ENCODE measurements at regions not wholly inside any gene's neighbourhood (a gene's known extent, or its start where the extent isn't known, plus 50 kb on each side); places are given as distances from the start of the nearest gene placed in this dataset.

DNA sequence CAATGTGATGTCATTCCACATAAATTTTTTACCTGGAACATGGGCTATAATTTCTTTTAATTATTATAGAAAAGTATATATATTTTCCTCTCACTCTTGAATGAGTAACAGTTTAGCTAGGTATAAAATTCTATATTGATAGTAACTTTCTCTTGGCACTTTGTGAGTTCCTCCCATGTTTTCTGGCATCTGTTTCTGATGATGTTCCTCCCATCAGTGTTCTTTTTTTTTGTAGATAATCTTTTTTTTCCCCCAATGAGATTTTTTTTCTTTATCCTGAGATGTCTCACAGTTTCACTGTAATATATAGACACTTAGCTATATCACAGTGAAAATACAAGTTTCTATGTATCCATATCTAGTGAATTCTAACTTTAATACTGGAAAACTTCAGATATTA, 75.2 kb downstream of the IER5 start:
- Mint-ChIP-seq H3K27ac (no peak overlapping the region), H3K36me3 (peaks cover 24 to 35% of the 10 kb centered on the region in 2 donors), H3K9me3 (peaks cover 29 to 34% of the 10 kb centered on the region in 2 donors)
- no peak for DNase-seq (ENCODE audit: low spot score in 2 of 2)
- ATAC-seq = no peak

DNA sequence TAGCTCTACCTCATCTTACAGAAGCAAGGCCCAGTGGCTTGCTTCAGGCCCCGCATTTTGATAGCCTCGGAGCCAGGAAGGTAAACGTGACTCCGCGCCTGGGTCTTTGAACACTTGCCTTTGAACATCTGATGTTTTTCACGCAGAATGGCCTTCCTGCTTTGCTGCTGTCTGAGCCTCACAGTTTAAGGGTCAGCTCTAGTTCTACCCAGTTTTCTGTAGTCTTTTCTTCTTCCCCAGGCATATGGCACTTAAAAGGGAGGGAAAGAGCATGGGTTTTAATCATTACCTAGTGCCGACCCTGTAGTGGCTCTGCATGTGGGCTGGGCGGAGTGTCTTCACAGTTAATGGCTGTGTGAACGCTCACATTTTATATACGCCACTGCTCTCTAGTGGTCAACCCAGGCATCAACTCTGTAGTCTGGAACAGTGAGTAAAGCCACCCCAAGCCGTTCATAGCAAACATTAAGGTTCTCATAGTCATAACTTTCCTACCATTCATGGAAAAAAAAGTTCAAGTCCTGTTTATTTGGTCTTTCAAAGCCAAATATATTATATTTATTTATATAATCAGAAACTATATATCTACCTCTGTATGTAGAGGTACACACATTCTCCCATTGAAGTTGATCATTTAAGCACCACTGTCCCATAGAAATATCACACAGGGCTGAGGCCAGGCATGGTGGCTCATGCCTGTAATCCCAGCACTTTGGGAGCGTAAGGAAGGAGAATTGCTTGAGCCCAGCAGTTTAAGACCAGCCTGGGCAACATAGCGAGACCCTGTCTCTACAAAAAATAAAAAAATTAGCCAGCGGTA, 78.1 kb downstream of the IER5 start:
- Mint-ChIP-seq H3K36me3 (peaks cover 16 to 29% of the 10 kb centered on the region in 2 donors), H3K27ac (no peak overlapping the region), H3K9me3 (peaks cover 23 to 27% of the 10 kb centered on the region in 2 donors)
- ATAC-seq (peak; percentile 100), DNase-seq (ENCODE audit: low spot score in 2 of 2) (peak; percentile 65 to 71)

DNA sequence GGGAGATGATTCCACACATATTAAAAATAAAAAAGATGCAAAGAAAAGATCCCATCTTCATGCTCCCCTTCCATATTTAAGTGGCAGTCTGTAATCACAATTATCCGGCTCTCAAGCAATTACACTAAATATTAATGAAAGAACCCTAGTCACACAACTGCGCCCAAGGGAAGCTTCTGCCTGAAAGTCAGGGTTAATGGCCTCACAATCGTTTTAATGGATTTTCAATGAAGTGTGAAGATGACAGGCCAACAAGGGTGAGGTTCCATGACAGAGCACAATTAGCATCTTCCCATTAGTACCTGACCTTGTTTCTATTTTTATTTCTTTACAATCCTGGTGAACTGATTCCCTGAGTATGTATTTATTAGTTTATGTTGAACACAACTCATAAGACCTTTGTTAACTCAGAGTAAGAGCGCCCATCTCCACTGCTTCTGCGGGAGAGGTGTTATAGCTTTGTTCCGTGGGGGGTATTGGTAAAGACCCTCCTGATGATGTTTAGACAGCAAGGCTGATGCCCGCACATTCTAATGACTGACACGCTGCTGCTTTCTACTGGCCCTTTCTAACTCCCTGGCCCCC, 80.9 kb downstream of the IER5 start:
- H3K36me3 Mint-ChIP-seq = peaks cover 16 to 23% of the 10 kb centered on the region in 2 donors
- no peak overlapping the region for H3K27ac Mint-ChIP-seq
- H3K9me3 Mint-ChIP-seq = peaks cover 7 to 16% of the 10 kb centered on the region in 2 donors
- no peak for ATAC-seq
- DNase-seq (ENCODE audit: low spot score in 2 of 2) = no peak

DNA sequence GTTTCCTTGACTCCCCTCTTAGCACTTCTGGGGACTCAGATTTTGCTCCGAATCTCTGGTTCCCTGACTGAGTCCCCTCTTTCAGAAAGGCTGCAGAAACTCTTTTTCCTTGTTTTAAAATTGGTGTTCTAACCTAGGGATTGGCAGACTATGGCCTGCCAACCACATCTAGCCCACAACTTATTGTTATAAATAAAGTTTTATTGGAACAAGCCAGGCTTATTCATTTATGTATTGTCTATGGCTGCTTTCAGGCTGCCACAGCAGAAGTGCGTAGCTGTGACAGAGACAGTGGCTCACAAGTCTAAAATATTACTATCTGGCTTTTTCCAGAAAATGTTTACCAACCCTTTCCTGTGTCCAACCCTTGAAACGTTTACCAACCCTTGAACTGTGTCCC, 81.7 kb downstream of the IER5 start:
- H3K9me3 Mint-ChIP-seq = peaks cover 3 to 10% of the 10 kb centered on the region in 2 donors
- no peak for DNase-seq (ENCODE audit: low spot score in 2 of 2)
- H3K36me3 Mint-ChIP-seq = peaks cover 10 to 14% of the 10 kb centered on the region in 2 donors
- ATAC-seq = no peak
- H3K27ac Mint-ChIP-seq = peak overlapping the region; percentile 40 to 60

DNA sequence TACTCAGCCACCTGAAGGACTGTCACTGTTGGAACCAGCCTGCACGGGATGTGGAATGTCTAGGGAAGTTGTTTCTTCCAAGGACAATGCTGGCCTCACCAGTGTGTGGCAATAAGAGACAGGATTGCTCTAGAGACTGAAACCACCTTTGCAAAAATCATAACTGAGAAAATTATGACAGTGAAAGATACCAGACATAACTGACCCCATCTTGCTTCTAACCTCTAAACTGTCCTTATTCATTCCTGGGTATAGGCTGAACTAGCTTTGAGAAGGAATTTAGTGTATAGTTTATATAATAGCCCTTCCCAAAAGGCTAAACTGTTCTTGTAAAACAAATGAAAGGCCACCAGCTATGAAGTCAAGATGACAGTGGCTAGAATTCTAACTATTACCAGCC, 83.6 kb downstream of the IER5 start:
- Mint-ChIP-seq H3K9me3 (peaks cover 0 to 7% of the 10 kb centered on the region in 2 donors), H3K27ac (no peak overlapping the region), H3K36me3 (peaks cover 6 to 8% of the 10 kb centered on the region in 2 donors)
- DNase-seq (ENCODE audit: low spot score in 2 of 2) (no peak), ATAC-seq (no peak)

DNA sequence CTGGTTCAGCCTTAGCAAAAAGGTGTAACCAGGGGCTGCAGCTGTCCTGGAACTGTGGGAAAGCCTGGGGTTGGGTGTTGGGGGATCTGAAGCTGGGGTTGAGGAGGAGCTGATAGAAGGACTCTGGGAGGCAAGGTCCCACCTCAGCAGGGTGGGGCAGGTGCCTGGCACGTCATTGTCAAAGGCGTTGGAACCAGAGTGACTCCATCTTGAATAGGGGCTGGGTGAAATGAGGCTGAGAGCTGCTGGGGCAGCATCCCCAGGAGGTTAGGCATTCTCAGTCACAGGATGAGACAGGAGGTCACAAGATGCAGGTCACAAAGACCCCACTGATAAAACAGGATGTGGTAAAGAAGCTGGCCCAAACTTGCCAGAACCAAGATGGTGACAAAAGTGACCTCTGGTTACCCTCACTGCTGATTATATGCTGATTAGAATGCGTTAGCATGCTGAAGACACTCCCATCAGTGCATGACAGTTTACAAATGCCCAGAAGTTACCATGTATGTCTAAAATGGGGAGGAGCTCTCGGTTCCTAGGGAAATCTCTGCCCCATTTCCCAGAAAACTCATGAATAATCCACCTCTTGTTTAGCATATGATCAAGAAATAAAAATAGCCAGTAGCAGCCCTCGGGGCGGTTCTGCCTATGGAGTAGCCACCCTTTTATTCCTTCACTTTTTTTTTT, 85.4 kb downstream of the IER5 start:
- peaks cover 6 to 8% of the 10 kb centered on the region in 2 donors for H3K36me3 Mint-ChIP-seq

DNA sequence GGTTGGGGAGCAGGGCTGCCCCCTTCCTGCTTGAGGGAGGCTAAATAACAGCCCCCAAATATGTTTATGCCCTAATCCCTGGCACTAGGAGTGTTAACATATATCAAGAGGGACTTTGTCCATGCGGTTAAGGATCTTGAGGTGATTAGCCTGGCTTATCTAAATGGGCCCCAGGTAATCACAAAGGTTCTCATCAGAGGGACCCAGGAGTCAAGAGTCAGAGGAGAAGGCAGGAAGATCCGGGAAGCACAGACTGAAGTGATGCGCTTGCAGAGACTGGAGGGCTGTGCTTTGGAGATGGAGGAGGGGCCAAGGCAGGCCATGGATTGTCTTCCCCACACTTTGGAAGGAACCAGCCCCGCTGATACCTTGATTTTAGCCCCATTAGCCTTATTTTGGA, 86.4 kb downstream of the IER5 start:
- H3K9me3 Mint-ChIP-seq = peaks cover 0 to 7% of the 10 kb centered on the region in 2 donors
- no peak overlapping the region for H3K27ac Mint-ChIP-seq
- no peak for ATAC-seq
- DNase-seq (ENCODE audit: low spot score in 2 of 2) = no peak
- peaks cover 6 to 8% of the 10 kb centered on the region in 2 donors for H3K36me3 Mint-ChIP-seq

More for the DNA sequence above, 85.4 kb downstream of the IER5 start:
- DNase-seq (ENCODE audit: low spot score in 2 of 2) = no peak
- no peak for ATAC-seq
- Mint-ChIP-seq H3K9me3 (peaks cover 0 to 7% of the 10 kb centered on the region in 2 donors), H3K27ac (peak overlapping the region in 1 of 2 donors; percentile 27)

DNA sequence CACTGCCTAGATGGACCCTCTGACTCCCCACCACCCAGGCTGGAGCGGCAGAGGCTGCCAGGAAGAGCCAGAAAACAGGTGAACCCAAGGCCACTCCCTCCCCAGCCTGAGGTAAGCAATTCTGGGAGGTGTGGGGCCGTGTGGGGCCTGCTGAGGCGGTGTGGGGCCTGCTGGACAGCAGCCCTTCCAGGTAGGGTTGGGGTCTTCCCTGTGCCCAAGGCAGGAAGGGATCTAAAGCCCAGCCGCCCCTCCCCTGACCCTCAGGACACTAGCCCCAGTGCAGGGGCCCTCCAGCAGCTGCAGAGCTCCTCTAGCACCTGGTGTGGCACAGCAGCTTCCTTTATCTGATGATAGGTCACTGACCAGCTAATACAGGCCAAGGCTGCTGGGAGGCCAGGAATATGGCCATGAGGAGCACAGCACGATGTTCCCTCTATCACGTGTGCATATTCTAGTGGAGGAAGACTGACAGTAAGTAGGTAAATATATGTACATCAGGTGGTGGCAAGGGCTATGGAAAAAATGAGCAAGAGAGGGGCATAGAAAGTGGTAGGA, 86.9 kb downstream of the IER5 start:
- no peak for DNase-seq (ENCODE audit: low spot score in 2 of 2)
- Mint-ChIP-seq H3K36me3 (peaks cover 6 to 8% of the 10 kb centered on the region in 2 donors), H3K27ac (peak overlapping the region in 1 of 2 donors; percentile 52), H3K9me3 (peaks cover 0 to 7% of the 10 kb centered on the region in 2 donors)
- ATAC-seq = no peak

DNA sequence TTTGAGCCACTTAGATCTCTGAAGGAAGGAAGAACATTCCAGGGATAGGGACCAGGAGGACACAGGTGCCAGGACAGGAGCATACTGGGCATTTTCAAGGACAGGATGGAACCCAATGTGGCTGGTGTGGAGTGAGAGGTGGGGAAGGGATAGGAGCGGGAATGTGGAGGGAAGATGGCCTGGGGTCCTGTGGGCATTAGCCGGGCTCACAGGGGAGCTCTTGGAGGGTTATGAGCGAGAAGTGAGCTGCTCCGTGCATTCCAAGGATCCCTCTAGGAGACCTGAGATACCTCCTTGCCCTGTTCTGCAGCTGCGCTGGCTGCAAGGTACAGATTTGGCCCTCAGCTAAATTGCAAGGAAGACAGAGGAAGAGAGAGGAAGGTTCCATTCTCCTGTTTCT, 87.5 kb downstream of the IER5 start:
- Mint-ChIP-seq H3K27ac (no peak overlapping the region), H3K9me3 (peaks cover 0 to 7% of the 10 kb centered on the region in 2 donors), H3K36me3 (peaks cover 6 to 8% of the 10 kb centered on the region in 2 donors)
- ATAC-seq (no peak), DNase-seq (ENCODE audit: low spot score in 2 of 2) (no peak)

DNA sequence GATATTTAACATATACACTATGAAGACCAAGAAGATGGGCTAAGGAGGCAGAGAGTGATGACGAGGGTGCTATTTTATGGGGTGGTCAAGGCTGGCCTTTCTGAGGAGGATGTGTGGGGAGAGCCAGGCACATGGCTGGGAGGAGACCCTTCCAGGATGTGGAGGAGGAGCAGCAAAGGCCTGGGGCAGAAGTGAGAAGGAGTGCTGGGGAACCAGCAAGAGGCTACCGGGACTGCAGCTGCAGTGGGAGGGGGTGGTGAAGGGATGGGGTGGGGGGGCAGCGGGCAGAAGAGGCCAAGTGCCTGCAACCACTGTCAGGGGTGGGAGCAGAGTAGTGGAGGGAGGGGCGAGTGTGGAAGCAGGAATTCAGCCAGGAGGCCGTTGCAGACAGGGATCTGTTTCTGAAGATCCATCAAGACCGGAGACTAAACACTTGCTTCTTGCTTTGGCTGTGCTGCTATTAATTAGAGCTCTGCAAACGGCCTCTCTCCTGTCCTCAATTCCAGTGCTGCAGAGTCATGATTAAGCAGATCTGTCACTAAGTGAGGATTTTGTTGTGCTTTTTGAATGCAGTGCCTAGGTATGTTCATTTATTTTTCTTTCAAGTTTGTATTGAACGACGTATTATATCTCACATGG, 89.9 kb downstream of the IER5 start:
- H3K27ac Mint-ChIP-seq = no peak overlapping the region
- ATAC-seq = no peak
- peaks cover 0 to under 1% of the 10 kb centered on the region in 2 donors for H3K9me3 Mint-ChIP-seq
- DNase-seq (ENCODE audit: low spot score in 2 of 2) = no peak
- peaks cover under 1% of the 10 kb centered on the region in 2 donors for H3K36me3 Mint-ChIP-seq

DNA sequence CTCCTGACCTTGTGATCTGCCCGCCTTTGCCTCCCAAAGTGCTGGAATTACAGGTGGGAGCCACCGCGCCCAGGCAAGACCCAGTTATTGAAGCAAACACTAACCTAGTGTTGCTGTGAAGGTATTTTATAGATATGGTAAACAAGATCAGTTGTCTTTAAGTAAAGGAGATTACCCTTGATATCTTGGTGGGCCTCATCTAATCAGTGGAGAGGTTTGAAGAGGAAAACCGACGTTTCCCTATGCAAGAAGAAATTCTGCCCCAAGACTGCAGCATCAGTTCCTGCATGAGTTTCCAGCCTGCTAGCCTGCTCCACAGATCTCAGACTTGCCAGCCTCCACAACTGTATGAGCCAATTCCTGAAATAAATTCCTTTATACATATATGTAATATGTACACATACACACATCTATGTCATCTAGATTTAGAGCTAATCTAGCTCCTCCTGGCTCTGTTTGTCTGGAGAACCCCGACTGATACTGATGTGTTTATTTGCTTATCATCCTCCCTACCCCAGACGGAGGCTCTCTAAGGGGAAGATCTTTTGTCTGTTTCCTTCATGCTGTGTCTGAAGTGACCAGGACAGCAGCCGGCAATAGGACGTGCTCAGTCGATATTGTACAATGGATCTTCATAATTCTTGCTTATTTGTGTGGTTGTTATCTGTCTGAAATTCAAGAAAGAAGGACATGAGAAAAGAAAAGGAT, 90.9 kb downstream of the IER5 start:
- DNase-seq (ENCODE audit: low spot score in 2 of 2) (no peak), ATAC-seq (peak in 1 of 2 donors; percentile 15)
- H3K9me3 Mint-ChIP-seq = no peaks in the 10 kb centered on the region
- H3K27ac Mint-ChIP-seq = no peak overlapping the region
- no peaks in the 10 kb centered on the region for H3K36me3 Mint-ChIP-seq

DNA sequence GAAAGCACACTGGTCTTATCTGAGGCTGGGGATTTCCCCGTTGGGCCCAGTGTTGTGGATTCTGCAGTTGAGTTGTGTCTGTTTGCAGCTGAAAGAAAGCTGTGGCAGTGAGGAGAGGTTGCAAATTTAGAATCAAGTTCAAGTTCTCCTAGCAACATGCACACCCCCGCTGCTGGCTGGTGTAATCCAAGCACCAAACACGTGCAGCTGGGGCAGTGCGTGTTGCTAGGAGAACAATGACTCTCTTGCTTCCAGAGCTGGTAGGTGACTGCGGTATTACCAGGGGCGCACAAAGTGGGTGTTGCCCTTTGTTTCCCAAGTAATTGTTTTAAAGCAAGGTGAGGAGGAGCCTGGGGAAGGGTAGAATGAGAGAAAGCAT, 91.5 kb downstream of the IER5 start:
- ATAC-seq (peak; percentile 61 to 89), DNase-seq (ENCODE audit: low spot score in 2 of 2) (peak in 1 of 2 donors; percentile 24)
- Mint-ChIP-seq H3K27ac (no peak overlapping the region), H3K36me3 (no peaks in the 10 kb centered on the region), H3K9me3 (no peaks in the 10 kb centered on the region)

DNA sequence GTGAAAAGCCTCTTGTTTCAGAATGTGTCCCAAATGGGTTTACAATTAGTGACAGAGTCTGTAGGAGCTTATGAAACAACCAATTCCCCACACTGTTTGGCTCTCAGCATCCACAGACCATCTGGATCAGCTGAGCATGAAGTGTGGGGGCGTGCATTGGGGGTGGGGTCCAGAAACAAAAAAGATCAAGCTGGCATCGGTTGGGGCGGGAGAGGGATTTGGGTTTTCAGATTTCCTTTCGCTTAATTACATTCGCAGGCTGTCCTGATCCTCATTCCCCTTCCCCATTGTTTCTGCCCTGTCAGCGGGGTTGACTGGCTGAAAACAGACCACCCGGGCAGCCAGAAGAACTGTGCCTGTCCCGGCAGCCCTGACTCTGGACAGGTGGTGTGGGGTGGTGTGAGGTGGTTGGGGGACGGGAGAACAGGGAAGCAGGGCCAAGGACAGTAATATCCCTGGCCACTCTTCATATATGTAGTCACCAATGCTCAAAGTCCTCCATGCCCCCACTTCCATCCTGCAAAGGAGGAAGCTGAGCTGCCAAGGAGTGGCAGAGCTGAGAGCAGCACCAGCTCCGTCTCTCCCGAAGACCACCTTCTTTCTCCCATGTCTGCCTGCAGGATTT, 92.0 kb downstream of the IER5 start:
- DNase-seq (ENCODE audit: low spot score in 2 of 2) = no peak
- H3K9me3 Mint-ChIP-seq = no peaks in the 10 kb centered on the region
- H3K36me3 Mint-ChIP-seq = no peaks in the 10 kb centered on the region
- no peak overlapping the region for H3K27ac Mint-ChIP-seq
- no peak for ATAC-seq

DNA sequence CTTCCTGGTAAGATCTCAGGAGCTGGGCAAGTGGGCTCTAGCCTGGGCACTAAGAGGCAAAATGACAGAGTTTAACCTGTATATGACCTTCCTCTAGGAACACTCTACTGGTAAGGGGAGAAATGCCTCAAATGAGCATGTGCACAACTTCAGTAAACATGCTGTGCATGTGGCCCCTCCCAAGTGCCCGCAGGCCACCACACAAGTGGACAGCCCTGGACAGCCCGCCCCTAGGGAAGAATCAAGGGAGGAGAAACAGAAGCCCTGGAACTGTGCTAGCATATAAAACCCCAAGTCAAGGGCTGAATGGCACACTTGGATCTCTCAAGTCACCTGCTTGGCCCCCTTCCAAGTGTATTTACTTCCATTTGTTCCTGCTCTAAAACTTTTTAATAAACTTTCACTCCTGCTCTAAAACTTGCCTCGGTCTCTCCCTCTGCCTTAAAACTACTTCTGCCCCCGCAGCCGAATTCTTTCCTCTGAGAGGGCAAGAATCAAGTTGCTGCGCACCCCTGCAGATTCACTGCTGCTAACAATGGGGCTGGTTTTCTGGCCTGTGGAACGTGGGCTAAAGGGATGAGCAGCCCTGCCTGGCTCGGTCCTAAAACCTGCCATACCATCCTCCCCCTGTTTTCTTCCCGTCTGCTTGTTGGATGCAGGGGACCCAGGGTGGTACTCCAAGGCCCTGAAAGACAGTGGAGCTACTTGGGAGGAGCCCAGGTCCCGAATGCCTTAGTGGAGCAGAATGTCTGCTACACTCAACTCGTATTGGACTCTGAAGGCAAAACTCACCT, 93.5 kb downstream of the IER5 start:
- DNase-seq (ENCODE audit: low spot score in 2 of 2) = no peak
- Mint-ChIP-seq H3K9me3 (no peaks in the 10 kb centered on the region), H3K36me3 (no peaks in the 10 kb centered on the region), H3K27ac (no peak overlapping the region)
- no peak for ATAC-seq

DNA sequence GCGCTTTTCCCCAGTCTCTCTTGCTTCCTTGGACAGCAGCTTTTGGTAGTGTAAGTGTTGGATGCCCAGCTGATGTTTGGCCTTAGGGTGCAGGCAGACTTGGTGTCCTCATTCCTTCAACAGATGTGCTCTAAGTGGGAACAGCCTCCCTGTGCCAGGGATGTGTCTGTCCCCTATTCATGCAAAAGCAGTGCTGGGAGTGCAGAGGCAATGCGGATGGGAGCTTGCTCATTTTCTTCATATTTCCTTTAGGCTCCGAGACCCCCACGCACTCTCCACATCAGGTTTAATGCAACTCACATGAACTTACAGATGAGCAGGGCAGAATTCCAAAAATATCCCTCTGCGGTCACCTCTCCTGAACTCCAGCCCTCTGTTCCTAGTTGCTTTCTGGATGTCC, 96.1 kb downstream of the IER5 start:
- Mint-ChIP-seq H3K9me3 (no peaks in the 10 kb centered on the region), H3K36me3 (no peaks in the 10 kb centered on the region), H3K27ac (no peak overlapping the region)
- DNase-seq (ENCODE audit: low spot score in 2 of 2) = peak in 1 of 2 donors; percentile 35
- ATAC-seq = no peak
